HCT116 (cell line): ENCODE measurements at regions not wholly inside any gene's neighbourhood (a gene's known extent, or its start where the extent isn't known, plus 50 kb on each side); places are given as distances from the start of the nearest gene placed in this dataset.

Source experiments
- ATAC-seq: fragments of 200-7000 bp; cut with Tn5 transposase; 2 replicates; pipeline ENCODE4 v1.9.1; 2020; ENCODE audit warnings: mild to moderate bottlenecking, moderate library complexity
- BruUV-seq: library from RNA; stranded (reverse); fragments of 400-500 nt; replicated peaks from 2 replicates; lab custom pipeline; 2021; lab: Mats Ljungman, UMichigan
- CTCF ChIA-PET: fragments of 300-600 bp; sonication (Branson Sonifier 250); formaldehyde crosslinking; loops from one replicate; lab custom pipeline; 2021; ENCODE audit warnings: antibody characterized with exemption; lab: Charles Lee
- POLR2A ChIA-PET: fragments of 300-600, 350-600 bp; sonication (Branson Sonifier 250); formaldehyde crosslinking; loops from one replicate; lab custom pipeline; 2021; ENCODE audit warnings: antibody characterized with exemption; lab: Charles Lee
- RAD21 ChIA-PET, 2 experiments: fragments of 300-600 bp; sonication (Branson Sonifier 250); formaldehyde crosslinking; loops; one replicate each; lab custom pipeline; 2023; ENCODE audit warnings: low total read pairs in 2 of 2; ENCODE audit not compliant: uncharacterized antibody in 2 of 2, unreplicated experiment in 2 of 2, low non-redundant PET in 1 of 2; lab: Charles Lee
- DNase-seq: peaks from one replicate; pipeline ENCODE4 v3.0.0-alpha.2; 2010; ENCODE audit warnings: low read depth, low spot score
- H2AFZ ChIP-seq: fragments of 200-600 bp; shearing (Covaris generic), sonication (generic); 2 replicates; pipeline ENCODE4 v1.6.1; 2017; ENCODE audit warnings: low read depth, mixed run types, mixed read lengths, antibody characterized with exemption, low read length; ENCODE audit not compliant: poor library complexity, severe bottlenecking
- H3K27ac ChIP-seq: 2 replicates; pipeline ENCODE4 v1.5.1; 2012; ENCODE audit warnings: low read depth, low read length
- H3K27me3 ChIP-seq: fragments of 200-600 bp; sonication (generic); 2 replicates; pipeline ENCODE4 v1.6.1; 2016; ENCODE audit warnings: mixed run types, low read length, mixed read lengths; ENCODE audit not compliant: insufficient read depth
- H3K36me3 ChIP-seq, 2 experiments: fragments of 200-500 bp in 1 of 2; fragments of 200-600 bp in 1 of 2; sonication (Bioruptor generic) in 1 of 2; sonication (generic) in 1 of 2; 2 replicates each; pipeline versions ENCODE4 v1.5.1 to v1.6.1; 2014 to 2016; ENCODE audit warnings: low read length in 2 of 2, inconsistent platforms in 1 of 2, mixed read lengths in 1 of 2, mixed run types in 1 of 2; ENCODE audit not compliant: insufficient read depth in 2 of 2, control insufficient read depth in 1 of 2
- H3K4me1 ChIP-seq, 2 experiments: fragments of 200-600 bp in 1 of 2; sonication (generic) in 1 of 2; 2 replicates each; pipeline versions ENCODE4 v1.5.1 to v1.6.1; 2012 to 2017; ENCODE audit warnings: low read length in 2 of 2, inconsistent platforms in 1 of 2, mild to moderate bottlenecking in 1 of 2, mixed read lengths in 1 of 2, mixed run types in 1 of 2, moderate library complexity in 1 of 2; ENCODE audit not compliant: insufficient read depth in 2 of 2, control insufficient read depth in 1 of 2
- H3K4me2 ChIP-seq: fragments of 200-600 bp; sonication (generic); 2 replicates; pipeline ENCODE4 v1.6.1; 2017; ENCODE audit warnings: mixed run types, low read length, mixed read lengths
- H3K4me3 ChIP-seq, 2 experiments: fragments of 200-600 bp in 1 of 2; sonication (generic) in 1 of 2; replicated peaks in 1 of 2; 2 replicates each; pipeline ENCODE4 v1.5.1; 2011 to 2016; ENCODE audit warnings: low read length in 2 of 2, control low read depth in 1 of 2, low read depth in 1 of 2, mild to moderate bottlenecking in 1 of 2, mixed read lengths in 1 of 2, mixed run types in 1 of 2
- H3K79me2 ChIP-seq: fragments of 200-600 bp; sonication (generic); 2 replicates; pipeline ENCODE4 v1.6.1; 2017; ENCODE audit warnings: mild to moderate bottlenecking, mixed run types, low read length, moderate library complexity, mixed read lengths; ENCODE audit not compliant: insufficient read depth
- H3K9ac ChIP-seq: fragments of 200-600 bp; sonication (generic); 2 replicates; pipeline ENCODE4 v1.6.1; 2016; ENCODE audit warnings: low read length, mixed read lengths
- H3K9me2 ChIP-seq: fragments of 200-600 bp; sonication (generic), shearing (Covaris generic); 2 replicates; pipeline ENCODE4 v1.6.1; 2017; ENCODE audit warnings: mixed run types, mild to moderate bottlenecking, moderate library complexity; ENCODE audit not compliant: insufficient read depth
- H3K9me3 ChIP-seq, 2 experiments: fragments of 200-500 bp in 1 of 2; fragments of 200-600 bp in 1 of 2; sonication (Bioruptor generic) in 1 of 2; sonication (generic) in 1 of 2; 2 replicates each; pipeline ENCODE4 v1.6.1; 2014 to 2017; ENCODE audit warnings: low read length in 2 of 2, mixed read lengths in 2 of 2, inconsistent platforms in 1 of 2, low read depth in 1 of 2, mild to moderate bottlenecking in 1 of 2, mixed run types in 1 of 2, moderate library complexity in 1 of 2; ENCODE audit not compliant: control insufficient read depth in 1 of 2, insufficient read depth in 1 of 2
- H4K20me1 ChIP-seq: fragments of 200-600 bp; sonication (generic), shearing (Covaris generic); 2 replicates; pipeline ENCODE4 v1.6.1; 2017; ENCODE audit warnings: mixed run types, mild to moderate bottlenecking, moderate library complexity; ENCODE audit not compliant: insufficient read depth
- ATF3 ChIP-seq: IDR thresholded peaks from 2 replicates; pipeline ENCODE4 v1.6.1; 2012
- CBX3 ChIP-seq: IDR thresholded peaks from 2 replicates; pipeline ENCODE4 v1.6.1; 2012; ENCODE audit warnings: low read depth
- EGR1 ChIP-seq: IDR thresholded peaks from 2 replicates; pipeline ENCODE4 v1.6.1; 2012; ENCODE audit warnings: low read depth
- ELF1 ChIP-seq: IDR thresholded peaks from 2 replicates; pipeline ENCODE4 v1.6.1; 2012; ENCODE audit warnings: low read depth, borderline replicate concordance
- JUND ChIP-seq: IDR thresholded peaks from 2 replicates; pipeline ENCODE4 v1.6.1; 2012
- POLR2A ChIP-seq: IDR thresholded peaks from 2 replicates; pipeline ENCODE4 v1.7.0; 2011; ENCODE audit warnings: borderline replicate concordance; ENCODE audit not compliant: insufficient read depth, insufficient read length; ENCODE audit errors: extremely low read depth
- POLR2AphosphoS5 ChIP-seq: IDR thresholded peaks from 2 replicates; pipeline ENCODE4 v1.6.1; 2011; ENCODE audit warnings: mild to moderate bottlenecking, low read depth, low read length, moderate library complexity
- RAD21 ChIP-seq: IDR thresholded peaks from 2 replicates; pipeline ENCODE4 v1.6.1; 2012; ENCODE audit warnings: low read depth, mild to moderate bottlenecking
- SP1 ChIP-seq: IDR thresholded peaks from 2 replicates; pipeline ENCODE4 v1.6.1; 2012; ENCODE audit warnings: low read depth
- TCF7L2 ChIP-seq: IDR thresholded peaks from 2 replicates; pipeline ENCODE4 v1.7.0; 2011; ENCODE audit warnings: borderline replicate concordance, inconsistent platforms; ENCODE audit not compliant: insufficient read depth, insufficient read length; ENCODE audit errors: extremely low read depth
- ZNF274 ChIP-seq: fragments of 200-500 bp; sonication (Bioruptor generic); IDR thresholded peaks from 2 replicates; pipeline ENCODE4 v1.6.1; 2014; ENCODE audit warnings: mild to moderate bottlenecking, low read depth, low read length, inconsistent platforms
- intact Hi-C: fragments of 100-400 bp; cut with micrococcal nuclease; formaldehyde crosslinking; loops from 2 replicates; pipeline ENCODE4 v1.10.0; 2022

- intact Hi-C loops = no loop called here
- ChIA-PET CTCF (no interaction called here), RAD21 (no interaction called here), POLR2A (no interaction called here)
- no peak overlapping the region for H3K4me3 ChIP-seq
- no peaks in the 10 kb centered on the region for H3K27me3 ChIP-seq
- H3K36me3 ChIP-seq = no peaks in the 10 kb centered on the region
- DNase-seq (no peak), ATAC-seq (no peak)
- H4K20me1 ChIP-seq = no peaks in the 10 kb centered on the region
- no TSS peak for BruUV-seq
- no peak overlapping the region for H3K27ac ChIP-seq
- no peak overlapping the region for H3K4me2 ChIP-seq
- no peak overlapping the region for H2AFZ ChIP-seq
- H3K9ac ChIP-seq = no peak overlapping the region
- TF ChIP-seq POLR2AphosphoS5 (no peak), JUND (no peak), CBX3 (no peak)
- no peaks in the 10 kb centered on the region for H3K79me2 ChIP-seq
- H3K9me2 ChIP-seq = no peaks in the 10 kb centered on the region
- H3K4me1 ChIP-seq = no peaks in the 10 kb centered on the region
- H3K9me3 ChIP-seq = no peaks in the 10 kb centered on the region
These were observed 88.2 kb upstream of the NAA20 start for GRCh38 chr20:19929012-19929360.

DNA sequence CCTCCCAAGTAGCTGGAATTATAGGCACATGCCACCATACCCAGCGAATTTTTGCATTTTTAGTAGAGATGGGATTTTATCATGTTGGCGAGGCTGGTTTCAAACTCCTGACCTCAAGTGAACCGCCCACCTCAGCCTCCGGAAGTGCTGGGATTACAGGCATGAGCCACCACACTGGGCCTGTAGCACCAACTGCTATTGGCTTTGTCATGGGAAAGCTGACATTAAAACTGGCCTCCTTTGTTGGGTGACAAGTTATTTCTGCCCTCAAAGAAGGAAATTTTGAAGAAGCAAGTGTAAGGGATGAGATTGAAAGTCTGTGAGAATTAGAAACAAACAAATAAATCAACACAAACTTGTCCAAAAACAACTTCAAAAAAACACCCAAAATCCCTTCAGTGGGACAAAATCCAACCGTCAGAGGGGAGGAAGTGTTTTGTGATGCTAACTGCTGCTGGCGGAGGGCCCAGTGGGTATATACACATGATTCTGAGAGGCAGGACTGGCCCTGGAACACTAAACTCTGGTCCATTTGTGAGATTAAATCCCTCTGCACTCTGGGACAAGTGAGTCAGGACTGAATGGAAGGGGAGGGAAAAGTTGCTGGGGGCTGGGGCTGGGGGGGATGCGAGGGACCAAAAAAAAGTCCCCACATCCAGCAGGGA, 87.5 kb upstream of the NAA20 start:
- intact Hi-C loops = no loop called here
- Histone ChIP-seq H3K36me3 (no peaks in the 10 kb centered on the region), H3K9ac (no peak overlapping the region), H3K79me2 (no peaks in the 10 kb centered on the region), H4K20me1 (no peaks in the 10 kb centered on the region), H3K27me3 (no peaks in the 10 kb centered on the region)
- DNase-seq (no peak), ATAC-seq (no peak)
- RAD21 ChIA-PET = no interaction called here
- TF ChIP-seq RAD21 (no peak), POLR2A (no peak), ZNF274 (no peak), SP1 (no peak), ATF3 (no peak), POLR2AphosphoS5 (no peak), TCF7L2 (no peak), EGR1 (no peak), ELF1 (no peak)
- TF ChIP-seq, all 23 proteins: peak for 0
- no TSS peak for BruUV-seq
- H3K4me3 ChIP-seq = no peak overlapping the region
- H2AFZ ChIP-seq = no peak overlapping the region
- no peak overlapping the region for H3K27ac ChIP-seq
- no peaks in the 10 kb centered on the region for H3K9me2 ChIP-seq
- no peaks in the 10 kb centered on the region for H3K9me3 ChIP-seq
- no peak overlapping the region for H3K4me2 ChIP-seq
- CTCF ChIA-PET = no interaction called here
- H3K4me1 ChIP-seq = no peaks in the 10 kb centered on the region
- POLR2A ChIA-PET = no interaction called here
